Renal cortical epithelial cell (primary cell): ENCODE measurements at regions not wholly inside any gene's neighbourhood (a gene's known extent, or its start where the extent isn't known, plus 50 kb on each side); places are given as distances from the start of the nearest gene placed in this dataset.
A peak's percentile ranks its signal among the peaks of the same experiment; 100 is the strongest.

Source experiments
- DNase-seq: peaks from one replicate; pipeline ENCODE4 v3.0.0-alpha.2; 2011; ENCODE audit warnings: low read depth

DNA sequence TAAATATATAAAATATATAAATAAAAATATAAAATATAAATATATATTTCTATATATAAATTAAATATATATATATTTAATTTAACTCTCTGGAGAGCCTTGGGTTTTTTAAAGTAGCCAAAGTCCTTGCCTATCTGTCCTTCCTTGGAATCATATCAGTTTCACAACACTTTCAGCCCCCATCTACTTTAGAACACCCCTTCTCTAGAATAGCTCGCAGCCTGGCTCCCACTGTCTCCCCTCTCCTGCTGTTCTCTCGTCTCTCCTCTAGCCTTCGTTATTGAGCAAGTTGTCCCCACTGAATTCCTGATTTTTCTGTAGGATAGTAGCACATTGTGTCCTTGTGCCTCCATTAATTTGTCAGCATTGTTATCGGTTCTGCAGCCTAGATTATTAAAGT, 677.0 kb downstream of the RNF144A start:
- no peak for DNase-seq

DNA sequence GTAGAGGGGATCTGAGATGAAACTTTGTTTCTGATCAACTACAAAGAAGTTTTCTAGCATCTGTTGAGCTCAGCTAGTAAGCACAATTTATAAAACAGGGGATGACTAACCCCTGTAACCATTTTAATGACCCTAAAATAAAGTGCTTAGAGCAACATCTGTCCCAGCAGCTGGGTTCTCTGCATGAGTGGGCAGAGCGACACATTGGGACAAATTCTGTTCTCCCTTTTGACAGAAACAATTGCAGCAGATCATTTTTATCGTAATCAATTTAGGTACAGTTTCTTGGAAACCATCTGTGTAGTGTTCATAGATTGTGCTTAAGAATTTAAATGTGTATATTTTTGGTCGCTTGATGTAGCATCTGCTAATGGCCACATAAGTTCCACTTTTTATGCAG, 678.0 kb downstream of the RNF144A start:
- DNase-seq, result no peak

DNA sequence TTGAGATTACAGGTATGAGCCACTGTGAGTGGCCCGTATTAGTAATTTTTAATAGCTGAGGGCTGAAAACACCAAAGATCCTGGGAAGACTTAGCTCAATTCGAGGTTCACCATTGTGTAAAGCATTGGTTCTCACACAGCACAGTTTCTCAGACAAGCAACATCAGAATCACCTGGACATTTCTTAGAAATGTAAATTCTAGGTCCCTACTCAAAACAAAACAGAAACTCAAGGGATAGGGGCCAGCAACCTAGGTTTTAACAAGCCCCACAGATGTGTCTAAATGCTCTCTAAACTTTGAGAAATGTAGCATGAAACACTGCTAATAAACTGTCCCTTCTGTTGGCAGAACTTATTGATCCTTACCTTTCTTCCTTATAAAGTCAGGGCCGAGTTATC, 681.2 kb downstream of the RNF144A start:
- DNase-seq, result no peak

DNA sequence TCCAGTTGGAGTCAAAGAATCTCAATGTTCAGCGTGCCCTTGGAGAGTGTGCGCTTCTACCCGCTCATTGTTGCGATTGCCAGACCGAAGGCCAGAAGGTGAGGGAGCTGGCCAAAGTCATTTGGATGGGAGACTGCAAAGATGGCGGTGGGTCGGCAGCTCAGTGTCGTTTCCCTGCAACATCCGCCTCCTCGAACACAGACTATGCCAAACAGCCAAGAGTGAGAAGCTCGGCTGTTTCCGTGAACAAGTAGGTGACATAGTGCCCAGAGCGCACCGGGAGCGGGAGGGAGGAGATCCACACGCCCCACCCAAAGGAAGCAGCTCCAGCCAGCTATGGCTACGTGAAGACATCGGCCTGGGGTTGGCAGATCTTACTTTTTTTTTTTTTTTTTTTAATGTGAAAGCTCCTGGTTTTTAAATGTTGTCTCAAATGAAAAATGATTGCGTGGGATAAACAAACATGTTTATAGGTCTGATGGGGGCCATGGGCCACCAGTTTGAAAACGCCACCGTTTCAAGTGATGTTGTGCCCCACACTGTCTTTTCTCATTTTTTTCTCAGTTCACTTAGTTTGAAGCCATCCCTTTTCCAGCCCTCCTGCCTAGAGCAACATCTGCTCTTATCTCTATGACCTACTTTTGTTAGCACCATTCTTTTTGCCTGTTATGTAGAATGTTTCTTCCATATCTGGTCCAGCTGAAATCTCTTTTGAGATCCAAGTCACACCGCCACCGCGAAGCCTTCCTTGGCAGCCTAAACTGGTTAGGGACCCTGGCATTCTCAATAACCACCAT, 682.4 kb downstream of the RNF144A start:
- DNase-seq, result no peak

DNA sequence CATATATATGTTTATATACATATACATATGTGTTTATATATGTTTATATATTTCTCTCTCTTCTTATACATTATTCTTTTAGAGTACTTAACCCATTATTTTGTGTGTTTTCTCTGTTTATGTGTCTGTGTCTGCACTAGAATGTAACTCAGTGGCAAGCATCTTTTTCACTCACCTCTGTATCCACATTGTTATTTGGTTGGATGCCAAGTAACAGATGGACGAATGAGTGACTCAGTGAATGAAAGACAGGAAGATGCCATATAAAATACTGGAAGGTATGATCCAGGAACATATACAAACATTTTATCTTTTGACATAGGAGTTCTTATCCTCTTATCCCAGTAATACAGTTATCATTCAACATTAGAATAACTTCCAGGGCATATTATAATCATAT, 684.8 kb downstream of the RNF144A start:
- DNase-seq, result no peak

DNA sequence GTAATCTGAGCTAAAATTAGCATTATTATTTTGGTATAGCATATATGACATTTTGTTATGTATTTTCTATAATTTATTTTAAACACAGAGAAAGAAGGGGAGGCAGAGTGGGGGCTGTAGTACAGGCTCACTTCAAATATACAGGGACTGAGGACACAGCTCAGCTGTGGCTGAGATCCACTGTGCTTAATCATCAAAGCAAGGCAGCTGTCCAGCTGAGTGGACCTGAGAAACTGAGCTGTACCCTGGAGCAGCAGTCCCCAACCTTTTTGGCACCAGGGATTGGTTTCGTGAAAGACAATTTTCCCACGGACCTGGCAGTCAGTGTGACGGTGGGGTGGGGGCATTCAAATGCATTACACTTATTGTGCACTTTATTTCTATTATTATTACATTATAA, 687.2 kb downstream of the RNF144A start:
- no peak for DNase-seq

DNA sequence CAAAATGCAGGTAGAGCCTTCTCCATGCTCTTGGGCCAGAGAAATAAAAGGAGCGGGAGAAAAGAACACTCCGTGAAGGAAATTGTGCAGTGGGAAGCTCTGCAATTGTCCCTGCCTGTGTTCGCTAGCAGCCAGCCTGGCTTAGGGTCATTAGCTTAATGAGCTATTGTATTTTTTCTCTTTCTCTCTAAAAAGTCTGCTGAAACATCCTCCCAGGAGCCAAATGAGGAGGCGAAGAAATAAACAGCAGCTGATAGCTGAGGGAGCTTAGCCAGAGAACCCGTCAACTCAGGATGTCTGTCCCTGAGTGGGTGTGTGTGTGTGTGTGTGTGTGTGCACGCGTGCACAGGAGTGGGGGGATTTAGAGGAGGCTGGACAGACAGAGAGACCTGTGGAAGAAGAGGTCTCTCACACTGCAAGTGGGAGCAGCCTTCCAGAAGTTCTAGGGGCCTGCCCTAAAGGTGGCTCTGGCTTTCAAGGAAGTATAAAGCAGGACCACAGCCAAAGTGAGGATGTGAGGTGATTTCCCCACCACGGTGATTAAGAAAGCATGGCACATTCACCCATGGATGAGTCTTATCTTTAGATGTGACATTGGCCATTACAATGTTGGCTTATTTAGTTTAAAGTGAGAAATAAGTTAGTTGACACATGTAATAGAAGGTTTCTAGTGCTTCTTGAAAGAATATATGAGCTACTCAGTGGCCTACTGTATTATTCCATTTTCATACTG, 690.4 kb downstream of the RNF144A start:
- DNase-seq, result no peak

DNA sequence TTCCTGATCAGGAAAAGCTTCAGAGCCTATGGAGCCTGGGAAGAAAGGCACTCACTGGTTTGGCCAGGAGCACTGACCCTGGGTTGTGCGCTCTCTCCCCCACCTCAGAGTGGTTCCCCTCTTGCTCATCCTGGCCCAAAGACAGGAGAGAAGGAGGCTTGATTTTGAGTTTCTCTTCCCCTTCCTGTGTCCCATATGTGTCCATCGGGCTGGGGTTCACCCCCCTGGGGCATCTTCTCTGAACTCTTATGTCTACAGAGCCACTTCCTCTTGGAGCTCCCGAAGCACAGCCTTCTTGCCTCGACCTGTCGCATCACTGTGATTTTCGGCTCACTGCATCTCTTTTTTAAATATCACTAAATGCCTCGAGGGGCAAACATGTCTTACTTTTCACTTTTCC, 692.3 kb downstream of the RNF144A start:
- DNase-seq, result no peak

DNA sequence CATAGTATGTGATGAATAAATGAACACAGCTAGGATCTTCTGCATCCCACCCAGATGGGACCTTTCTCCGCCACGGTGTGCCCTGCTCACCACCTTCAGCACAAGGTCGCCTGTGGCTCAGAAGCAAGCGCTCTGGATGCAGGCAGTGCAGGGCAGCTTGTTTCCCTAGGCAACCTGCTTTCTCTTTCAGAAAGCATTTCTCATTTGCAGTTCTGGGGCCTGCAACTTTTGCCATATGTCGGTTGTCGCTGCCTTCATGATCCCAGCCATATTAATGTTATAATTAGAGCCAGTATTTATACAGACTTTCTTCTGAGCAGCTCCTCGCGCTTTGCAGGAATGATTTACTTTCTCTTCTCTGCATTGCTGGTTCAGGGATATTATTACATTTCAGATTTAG, 692.8 kb downstream of the RNF144A start:
- DNase-seq, result no peak

DNA sequence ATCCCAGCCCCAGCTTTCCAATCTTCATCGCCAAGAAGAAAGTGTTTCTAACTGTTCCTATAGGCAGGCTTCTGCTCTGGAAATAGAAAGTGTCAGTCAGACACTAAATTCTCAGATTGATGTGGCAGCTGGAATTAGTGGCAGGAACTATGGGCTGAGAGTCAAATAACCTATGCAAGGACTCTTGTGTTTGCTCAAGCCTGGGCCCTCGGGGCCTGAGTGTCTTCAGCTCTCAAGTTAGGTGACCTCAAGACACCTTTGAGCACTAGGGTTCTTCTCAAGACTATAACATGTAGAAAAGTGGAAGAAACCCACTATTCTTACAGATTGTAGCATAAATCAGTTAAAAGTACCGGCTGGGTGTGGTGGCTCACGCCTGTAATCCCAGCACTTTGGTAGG, 694.5 kb downstream of the RNF144A start:
- no peak for DNase-seq

DNA sequence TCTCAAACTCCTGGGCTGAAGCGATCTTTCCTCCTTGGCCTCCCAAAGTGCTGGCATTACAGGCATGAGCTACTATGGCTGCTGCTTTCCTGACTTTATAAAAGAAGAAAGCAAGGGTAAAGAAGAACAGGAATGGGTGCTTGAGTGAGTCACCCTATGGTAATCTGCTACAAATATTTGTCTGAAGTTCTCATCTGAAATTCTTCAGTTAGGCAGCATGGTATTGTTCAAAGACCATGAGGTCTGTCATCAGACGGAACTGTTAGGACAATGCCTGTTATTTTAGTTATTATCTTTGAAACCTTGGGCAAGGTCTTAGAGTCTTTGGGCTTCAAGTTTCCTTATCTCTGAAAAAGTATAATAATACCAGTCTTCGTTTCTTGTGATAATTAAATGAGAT, 695.8 kb downstream of the RNF144A start:
- peak; percentile 30 for DNase-seq

DNA sequence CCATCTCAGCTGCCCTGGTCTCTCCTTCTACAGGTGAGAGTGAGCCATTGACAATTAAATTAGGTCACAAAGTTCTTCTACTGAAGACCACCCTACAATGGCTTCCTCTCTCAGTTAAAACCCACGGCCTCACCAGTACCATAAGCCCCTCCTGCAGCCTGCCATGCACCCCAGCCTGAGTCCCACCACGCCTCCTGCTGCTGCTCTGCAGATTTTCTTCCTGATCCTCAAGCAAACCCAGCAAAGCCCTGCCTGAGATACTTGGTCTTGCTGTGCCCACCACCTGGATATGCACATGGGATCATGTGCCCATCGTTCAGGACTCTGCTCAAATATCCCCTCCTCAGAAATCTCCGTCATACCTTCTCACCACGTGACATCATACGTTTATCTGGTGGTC, 696.6 kb downstream of the RNF144A start:
- DNase-seq, result no peak

DNA sequence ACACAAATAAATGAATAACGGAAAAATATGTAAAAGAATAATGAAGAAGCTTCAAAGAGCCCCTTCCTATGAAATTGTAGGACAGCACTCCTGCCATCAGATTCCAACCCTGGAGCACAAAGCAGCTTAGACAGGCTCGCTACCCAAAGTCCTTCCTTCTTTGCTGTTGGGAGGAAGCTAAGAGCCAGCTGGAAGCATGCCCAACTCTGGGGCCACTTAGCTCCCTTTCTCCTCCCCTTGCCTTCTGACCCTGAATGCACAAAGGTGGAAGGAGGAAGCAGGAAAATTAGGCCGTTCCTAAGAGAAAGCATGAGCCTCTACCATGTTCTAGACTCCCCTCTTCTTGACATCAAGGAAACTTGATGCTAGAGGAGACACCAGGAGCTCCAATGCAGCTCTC, 700.8 kb downstream of the RNF144A start:
- no peak for DNase-seq

DNA sequence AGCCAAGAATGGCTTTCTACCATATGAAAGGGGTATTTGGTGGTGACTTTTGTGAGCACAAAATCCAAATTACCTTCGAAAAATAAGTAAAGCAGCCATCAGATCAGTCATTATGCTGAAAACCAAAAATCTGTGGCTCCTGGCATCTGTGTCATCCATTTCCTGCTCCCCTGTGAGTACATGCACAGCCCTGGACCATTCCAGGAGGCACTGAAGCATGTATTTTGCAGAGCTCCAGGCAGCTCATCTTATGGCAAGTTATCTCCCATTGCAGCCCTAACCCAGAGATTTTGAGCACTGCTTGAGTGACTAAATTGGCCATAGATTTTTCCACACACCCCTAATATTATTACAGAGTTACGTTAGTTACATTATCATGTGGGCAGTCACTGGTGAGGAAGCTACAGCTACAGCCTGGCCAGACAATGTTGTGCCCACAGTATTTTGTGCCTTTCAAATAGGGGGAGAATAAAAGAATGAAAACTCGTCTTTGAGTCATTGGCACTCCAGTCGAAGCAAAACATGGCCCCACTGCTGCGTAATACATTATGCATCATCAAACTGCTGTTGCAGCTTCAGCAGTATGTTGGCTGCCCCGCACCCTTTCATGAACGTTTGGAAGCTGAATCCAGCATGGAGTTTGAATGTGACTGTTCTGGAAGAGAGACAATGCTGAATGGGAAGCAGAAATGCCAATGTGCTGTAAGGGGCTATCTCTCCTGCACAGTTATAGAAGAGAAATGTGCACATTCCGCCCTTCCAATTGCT, 702.2 kb downstream of the RNF144A start:
- DNase-seq, result no peak

DNA sequence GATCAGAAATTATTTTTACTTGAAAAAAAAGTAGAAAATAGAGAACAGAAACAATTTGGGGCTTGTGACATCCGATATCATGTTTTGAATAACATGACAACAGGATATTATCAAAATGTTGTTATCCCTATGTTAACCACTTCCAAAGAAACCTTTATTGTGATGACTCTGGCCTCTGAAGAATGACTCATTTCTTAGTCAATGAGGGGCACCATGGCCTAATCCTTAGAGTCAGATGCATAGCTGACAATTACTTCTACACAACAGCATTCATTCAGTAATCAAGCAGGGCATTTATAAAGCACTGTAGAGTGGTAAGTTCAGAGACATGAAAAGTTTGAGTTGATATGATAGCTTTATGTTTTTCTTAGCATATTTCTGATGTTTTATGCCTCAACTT, 703.0 kb downstream of the RNF144A start:
- DNase-seq, result no peak

DNA sequence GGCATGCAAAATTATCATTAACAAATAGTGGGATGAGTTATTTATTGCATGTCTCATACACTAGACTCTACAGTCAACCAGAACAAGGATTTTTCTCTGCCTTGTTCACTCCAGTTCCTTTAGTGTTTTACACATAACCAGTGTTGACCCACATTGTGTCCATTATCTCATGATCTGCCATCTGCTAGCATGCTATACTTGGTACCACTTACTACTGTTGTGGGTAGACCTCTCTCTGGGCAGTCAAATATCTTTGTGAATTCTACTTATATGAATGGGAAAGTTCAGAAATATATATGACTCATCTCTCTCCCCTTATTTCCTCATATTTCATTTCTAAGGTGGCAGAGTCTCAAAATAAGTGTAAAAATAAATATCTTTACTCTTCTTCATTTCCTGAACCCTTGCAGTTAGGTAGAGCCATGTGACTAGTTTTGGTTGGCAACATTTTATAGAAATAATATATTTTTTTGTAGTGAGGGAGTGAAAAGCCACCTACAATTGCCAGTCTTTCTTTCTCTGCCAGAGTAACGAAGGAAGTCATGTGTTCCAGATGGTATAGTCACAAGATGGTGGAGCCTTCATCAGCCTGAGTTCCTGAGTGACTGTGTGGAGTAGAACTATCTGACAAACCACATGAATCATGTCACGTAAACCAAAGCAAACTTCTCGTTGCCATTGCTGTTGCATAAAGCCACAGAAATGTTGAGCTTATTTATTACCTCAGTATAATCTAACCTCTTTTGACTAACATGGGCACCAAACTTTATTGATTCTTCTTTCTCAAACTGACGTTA, 704.0 kb downstream of the RNF144A start:
- DNase-seq, result no peak

DNA sequence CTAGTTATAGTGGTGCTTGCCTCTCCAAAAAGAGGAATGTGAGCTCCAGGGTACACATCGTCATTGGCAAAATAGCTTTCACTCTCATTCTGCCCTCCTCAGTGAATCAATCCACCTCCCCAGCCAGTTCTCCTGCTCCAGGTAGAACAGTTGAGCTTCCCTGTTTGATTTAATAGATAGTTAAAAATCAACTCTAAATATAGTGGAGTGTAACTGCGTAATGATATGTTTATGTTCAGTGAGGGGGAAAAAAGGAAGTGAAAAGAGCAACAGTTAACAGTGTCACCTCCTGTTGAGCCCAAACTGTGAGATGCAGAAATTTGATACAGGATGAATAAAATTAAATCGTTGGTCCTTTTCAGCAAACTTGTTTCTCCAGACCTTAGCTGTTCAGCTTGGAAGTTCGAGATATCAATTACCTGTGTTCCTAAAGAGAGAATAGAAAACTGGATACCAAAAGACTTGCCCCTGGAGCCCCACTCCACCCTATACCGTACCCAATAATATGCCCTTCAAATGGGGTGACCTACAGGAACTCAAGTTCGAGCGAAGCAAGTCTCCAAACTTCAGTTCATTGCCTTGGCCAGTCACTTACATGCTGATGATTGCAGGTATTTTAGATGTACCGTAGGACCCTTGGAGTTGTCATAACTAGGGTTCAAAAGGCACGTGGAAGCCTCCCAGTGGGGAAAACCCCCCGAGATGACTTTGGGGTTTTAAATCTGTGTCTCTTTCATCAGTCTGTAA, 708.4 kb downstream of the RNF144A start:
- DNase-seq, result no peak

DNA sequence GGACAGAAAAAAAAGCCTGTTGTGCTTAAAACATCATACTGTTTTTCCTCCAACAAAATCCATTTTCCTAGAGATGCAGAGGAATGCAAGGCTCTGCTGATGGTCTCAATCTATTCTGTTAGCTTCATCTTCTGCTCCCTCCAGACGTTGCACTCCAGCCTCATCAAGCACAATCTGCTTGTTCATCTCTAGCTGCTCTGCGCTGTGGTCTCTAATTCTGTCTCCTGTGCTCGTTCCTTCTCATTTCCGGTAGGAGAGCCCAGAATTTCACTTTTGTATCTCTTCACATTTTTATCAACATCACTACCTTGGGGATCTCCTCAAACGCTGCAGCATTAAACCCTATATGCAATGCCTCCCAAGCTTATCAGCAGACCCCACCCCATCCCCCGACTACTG, 708.9 kb downstream of the RNF144A start:
- no peak for DNase-seq

DNA sequence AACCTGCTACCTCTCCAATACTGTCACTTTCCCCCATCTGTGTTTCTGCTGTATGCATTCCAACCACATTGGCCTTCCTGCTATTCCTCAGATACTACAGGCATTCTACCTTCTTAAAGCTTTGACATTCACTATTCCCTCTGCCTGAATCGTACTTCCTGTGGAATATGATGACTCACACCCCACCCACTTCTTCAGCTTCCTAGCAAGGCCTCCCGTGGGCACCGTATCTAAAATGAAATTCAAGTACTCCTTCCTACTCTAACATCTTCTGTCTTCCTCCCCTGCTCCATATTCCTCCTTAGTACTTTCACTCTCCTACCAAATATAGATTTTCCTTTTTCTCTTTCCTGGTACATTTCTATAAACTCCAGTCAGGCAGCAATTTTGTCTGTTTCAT, 710.4 kb downstream of the RNF144A start:
- peak; percentile 22 for DNase-seq

DNA sequence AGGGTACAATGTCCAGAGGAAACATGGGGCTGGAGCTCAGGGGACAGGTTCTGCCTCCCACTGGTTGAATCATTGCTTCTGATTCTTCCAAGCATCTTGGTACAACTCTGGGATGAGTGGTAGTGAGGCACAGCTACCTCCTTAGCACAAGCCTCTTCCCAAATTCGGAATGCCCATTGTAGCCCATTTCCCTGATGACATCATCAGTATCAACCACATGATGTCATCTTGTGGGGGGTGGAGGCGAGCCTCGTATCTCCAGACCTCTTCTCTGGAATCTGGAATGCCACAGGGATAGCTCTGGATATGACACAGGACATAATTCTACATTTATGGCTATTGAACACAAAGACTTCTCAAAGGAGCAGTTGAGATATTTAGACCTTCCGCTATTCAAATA, 715.2 kb downstream of the RNF144A start:
- no peak for DNase-seq

DNA sequence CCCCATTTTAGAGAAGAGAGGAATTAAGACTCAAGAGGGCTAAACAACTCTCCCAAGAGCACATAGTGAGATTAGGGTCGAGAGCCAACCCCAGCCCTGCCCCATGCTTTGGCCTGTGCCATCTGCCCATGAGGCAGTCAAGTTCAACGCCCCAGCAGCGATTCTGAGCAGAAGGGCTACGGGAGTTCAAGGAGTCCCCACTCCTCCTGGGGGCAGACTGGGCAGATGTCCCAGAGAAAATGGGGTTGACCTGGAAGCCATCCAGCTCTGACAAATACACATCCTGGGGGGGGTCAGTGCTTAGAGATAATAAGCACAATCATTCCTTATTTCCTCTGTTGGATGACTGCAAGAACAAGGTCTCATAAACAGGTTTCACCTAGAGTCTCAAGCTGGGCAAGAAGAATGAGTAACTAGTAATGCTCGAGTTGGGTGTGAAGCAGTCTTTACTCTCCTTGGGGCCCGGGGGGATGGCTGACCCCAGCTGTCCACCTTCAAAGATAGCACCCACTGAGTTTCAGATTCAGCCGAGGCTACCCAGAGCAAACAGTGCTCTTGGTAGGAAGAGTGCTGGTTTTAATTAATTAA, 716.4 kb downstream of the RNF144A start:
- DNase-seq, result no peak
